Activated CD8-positive, alpha-beta memory T cell treated with anti-CD3 and anti-CD28 coated beads for 48 hours (primary cell): ENCODE measurements at regions not wholly inside any gene's neighbourhood (a gene's known extent, or its start where the extent isn't known, plus 50 kb on each side); places are given as distances from the start of the nearest gene placed in this dataset.

Experiments used
- DNase-seq, 3 experiments: peaks; one replicate each; pipeline ENCODE4 v3.0.0-alpha.2; 2020; ENCODE audit warnings: low read depth in 2 of 3, low spot score in 2 of 3

DNA sequence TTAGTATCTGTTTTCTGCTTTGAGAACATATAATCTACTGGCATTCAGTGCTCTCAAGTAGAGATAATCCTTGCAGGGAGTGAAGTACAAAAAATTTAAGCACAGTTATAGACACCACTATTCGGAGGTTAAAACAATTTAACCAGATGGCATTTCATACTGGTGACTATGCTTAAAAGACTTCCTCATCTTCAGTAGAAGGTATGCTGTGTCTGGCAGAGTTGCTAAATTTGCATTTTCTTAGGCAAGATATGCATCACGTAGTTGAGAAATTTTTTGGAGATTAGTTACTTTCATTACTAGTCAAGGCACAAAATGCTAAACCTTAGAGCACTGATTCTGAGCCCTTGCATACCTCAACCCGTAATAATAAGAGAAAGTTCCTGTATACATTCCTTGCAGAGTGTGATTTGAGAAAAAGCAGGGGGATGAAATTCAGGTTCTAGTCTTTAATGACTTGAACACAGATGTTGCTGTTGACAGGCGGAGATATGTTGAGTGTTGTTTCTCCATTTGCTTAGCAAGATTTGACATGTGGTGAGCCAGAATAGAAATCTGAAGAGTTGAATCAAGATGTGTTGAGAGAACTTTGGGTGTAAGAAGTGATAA is 70.8 kb upstream of the STARD4 start:
- DNase-seq, result no peak

DNA sequence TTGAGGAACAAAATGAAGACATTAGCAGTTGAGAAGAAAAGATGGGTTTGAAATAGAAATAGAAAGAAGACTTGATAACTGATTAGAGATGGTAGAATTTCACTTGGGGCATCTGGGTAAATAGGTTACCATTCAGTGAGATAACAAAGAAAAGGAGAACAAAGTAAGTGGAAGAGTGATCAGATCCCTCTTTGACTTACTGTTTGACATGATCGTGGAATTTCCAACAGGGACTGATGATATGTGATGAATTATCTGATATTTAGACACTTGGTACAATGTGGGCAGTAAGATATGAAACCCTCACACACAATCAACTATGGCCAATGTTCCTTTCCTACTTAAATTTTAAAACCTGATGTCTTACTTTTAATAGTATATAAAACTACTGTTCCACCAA is 70.1 kb upstream of the STARD4 start:
- DNase-seq, result no peak

DNA sequence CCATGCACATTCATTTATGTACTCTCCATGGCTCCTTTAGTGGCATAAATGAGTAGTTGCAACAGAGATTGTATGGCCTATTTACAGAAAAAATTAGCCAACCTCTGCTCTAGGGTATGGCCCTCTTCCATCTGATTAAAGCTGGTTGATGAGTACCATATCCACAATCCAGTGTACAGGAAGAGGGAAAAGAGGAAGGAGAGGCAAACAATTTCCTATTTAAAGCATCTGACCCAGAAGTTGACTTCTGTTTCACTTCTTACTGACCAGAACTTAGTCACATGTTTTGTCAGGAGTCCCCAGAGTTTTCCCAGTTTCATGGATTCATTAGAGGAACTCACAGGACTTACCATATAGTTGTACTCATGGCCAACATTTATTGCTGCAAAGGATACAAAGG is 68.6 kb upstream of the STARD4 start:
- DNase-seq, result no peak

DNA sequence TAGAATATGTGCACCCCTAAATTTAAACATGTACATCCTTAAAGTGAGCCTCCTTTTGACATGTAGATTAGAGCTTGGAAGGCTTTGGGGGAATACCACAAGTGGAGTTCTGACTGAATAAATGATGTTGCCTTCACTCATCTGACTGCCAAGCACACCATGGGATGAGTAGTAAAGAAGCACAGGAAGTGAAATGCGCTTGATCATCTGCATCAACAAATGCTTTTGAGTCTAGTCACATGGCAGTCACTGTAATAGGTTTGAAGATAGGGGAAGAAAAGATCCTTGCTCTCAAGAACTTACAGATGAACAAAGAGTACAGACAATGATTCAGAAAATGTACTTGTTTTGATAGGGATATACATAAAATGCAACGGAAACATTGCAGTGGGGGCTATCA is 62.0 kb upstream of the STARD4 start:
- DNase-seq, result no peak

DNA sequence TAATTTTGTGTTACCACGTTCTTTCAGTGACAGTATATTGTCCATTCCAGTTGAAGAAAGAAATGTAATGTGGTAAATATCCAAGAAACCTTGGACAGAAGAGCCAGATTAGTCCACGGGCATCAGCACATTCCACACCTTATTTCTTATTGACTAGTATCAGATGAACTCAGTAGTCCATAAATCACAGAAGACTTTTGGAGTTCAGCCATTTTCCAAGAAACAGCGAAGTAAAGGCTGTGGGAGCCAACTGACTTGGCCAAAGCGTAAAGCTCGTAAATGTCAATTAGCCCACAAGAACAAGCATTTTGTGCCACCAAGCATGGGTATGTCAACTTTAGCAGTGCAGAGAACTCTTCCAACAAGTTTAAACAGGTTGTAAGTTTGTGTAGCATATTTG is 60.2 kb upstream of the STARD4 start:
- no peak for DNase-seq

DNA sequence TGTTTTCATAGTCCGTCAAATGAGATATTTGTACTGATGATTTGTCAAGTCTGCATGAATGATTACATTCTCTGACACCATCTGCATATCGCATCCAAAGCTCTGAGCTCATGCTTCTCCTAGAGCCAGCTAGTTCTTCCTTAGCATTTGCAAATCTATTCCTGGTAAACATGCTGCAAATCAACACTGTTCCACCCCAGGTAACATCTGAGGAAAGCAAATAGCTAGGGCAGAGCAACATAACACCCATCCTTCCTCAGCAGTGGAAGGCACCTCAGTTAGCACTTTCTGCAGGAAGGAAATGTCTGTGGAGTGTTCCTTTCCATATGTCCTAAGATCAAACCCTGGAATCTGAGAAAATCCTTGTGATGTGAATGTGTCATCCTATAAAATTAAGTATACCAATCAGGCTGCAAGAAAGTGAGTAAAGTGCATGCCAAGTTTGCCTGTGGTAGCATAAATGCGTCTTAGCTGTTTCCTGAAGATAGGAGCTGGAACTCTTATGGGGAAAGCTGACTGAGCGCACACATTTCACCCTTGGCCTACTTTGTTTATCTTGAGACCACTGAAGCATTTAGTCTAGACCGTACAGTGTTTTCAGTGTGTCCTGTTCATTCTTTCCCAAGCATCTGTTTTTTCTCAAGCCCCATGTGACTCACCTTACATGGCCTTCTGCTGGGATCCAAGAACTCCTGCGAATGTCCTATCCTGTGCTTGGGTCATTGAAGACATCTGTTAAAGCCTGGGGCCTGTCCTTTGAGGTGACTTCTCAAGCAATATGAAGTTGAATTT is 50.9 kb upstream of the STARD4 start:
- DNase-seq, result no peak

DNA sequence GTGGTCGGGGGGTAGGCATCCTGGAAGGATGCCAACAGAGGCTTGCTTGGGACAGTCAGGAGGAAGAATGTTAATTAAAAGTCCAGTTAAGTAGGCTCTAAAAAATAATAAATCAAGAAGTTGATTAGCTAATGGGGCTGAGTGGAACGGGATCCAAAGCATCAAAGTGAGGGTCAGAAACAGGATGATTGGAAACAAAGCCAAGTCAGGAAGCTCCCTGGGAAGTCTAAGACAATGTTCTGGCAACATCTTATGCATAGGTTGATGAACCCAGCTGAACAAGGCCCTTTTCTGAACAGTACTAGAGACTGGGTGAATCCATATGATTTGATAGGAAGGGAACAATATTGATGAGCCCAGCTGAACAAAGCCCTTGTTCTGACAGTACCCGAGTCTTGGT is 50.2 kb upstream of the STARD4 start:
- DNase-seq, result no peak
